ENCODE measurements at regions not wholly inside any gene's neighbourhood (a gene's known extent, or its start where the extent isn't known, plus 50 kb on each side); places are given as distances from the start of the nearest gene placed in this dataset.
"Not testable (repeated sequence)": the region's sequence is repeated elsewhere in the genome, so short reads cannot be mapped to it uniquely, and the experiment has no call there.

DNA sequence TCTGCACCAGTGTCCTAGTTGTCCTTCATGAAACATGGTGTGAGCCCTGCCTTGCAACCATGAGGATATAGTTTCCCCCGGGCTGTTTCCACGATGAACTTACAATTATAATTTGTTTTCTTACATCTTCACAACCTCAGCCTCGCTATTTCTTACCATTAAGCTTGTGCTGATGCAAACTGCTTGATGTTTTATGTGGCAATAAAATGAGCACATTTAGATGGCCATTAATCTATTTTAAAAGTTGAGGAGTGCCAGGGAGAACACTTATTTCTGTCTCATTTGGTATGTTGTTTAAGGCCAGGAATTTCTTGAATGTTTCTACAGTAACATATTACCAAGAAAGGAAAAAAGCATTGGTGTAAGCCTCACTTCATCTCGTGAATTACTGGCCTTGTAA is 214.5 kb upstream of the SLC8A1 start:
- Histone ChIP-seq H3K36me3 (ENCODE audit: insufficient read depth, low read length) (no peaks in the 10 kb centered on the region), H3K27ac (ENCODE audit: low read depth, low read length, poor library complexity, severe bottlenecking) (no peak overlapping the region), H3K9me2 (ENCODE audit: insufficient read depth, low read length) (no peaks in the 10 kb centered on the region), H3K9me3 (ENCODE audit: low read length) (no peaks in the 10 kb centered on the region), H3K4me3 (ENCODE audit: low read depth, low read length, poor library complexity, severe bottlenecking) (no peak overlapping the region), H3K4me2 (ENCODE audit: low read length) (no peak overlapping the region), H2AFZ (ENCODE audit: low read length) (no peak overlapping the region), H3K4me1 (ENCODE audit: insufficient read depth, low read length, poor library complexity, severe bottlenecking) (no peaks in the 10 kb centered on the region), H4K20me1 (ENCODE audit: insufficient read depth, low read length) (no peaks in the 10 kb centered on the region), H3K79me2 (ENCODE audit: insufficient read depth, low read depth, low read length) (no peaks in the 10 kb centered on the region)
- intact Hi-C loops (cut with micrococcal nuclease; ENCODE audit: unreplicated experiment): no loop called here
- TF ChIP-seq CTCF (conservative IDR thresholded peaks at IDR 0.05; ENCODE audit: low read length): no peak
- TF ChIP-seq EZH2phosphoT487 (IDR thresholded peaks at IDR 0.05; ENCODE audit: borderline replicate concordance, low read depth, low read length): no peak
- no peak for DNase-seq (ENCODE audit: low spot score)
- no TSS peak for BruUV-seq (replicated peaks)
- ChIA-PET POLR2A (interaction anchor here (0.6 kb wide), 1 partner anchor 82 kb away, joined by 3 read pairs; no protein-coding TSS in a partner anchor), CTCF (ENCODE audit: unreplicated experiment) (no interaction called here)

GRCh38 chr2:40668425-40668824 is 216.5 kb upstream of the SLC8A1 start:
- POLR2A ChIA-PET: no interaction called here
- H3K36me3 ChIP-seq (ENCODE audit: insufficient read depth, low read length): no peaks in the 10 kb centered on the region
- DNase-seq (ENCODE audit: low spot score): no peak
- CTCF ChIA-PET (ENCODE audit: unreplicated experiment): no interaction called here
- H3K79me2 ChIP-seq (ENCODE audit: insufficient read depth, low read depth, low read length): no peaks in the 10 kb centered on the region
- H4K20me1 ChIP-seq (ENCODE audit: insufficient read depth, low read length): no peaks in the 10 kb centered on the region
- TF ChIP-seq EZH2phosphoT487 (IDR thresholded peaks at IDR 0.05; ENCODE audit: borderline replicate concordance, low read depth, low read length): no peak
- no peak for TF ChIP-seq CTCF (conservative IDR thresholded peaks at IDR 0.05; ENCODE audit: low read length)
- intact Hi-C loops (cut with micrococcal nuclease; ENCODE audit: unreplicated experiment): no loop called here
- no peaks in the 10 kb centered on the region for H3K4me1 ChIP-seq (ENCODE audit: insufficient read depth, low read length, poor library complexity, severe bottlenecking)
- no peak overlapping the region for H3K4me2 ChIP-seq (ENCODE audit: low read length)
- H3K4me3 ChIP-seq (ENCODE audit: low read depth, low read length, poor library complexity, severe bottlenecking): no peak overlapping the region
- BruUV-seq (replicated peaks): no TSS peak
- no peaks in the 10 kb centered on the region for H3K9me2 ChIP-seq (ENCODE audit: insufficient read depth, low read length)
- H3K27ac ChIP-seq (ENCODE audit: low read depth, low read length, poor library complexity, severe bottlenecking): no peak overlapping the region
- H3K9me3 ChIP-seq (ENCODE audit: low read length): no peaks in the 10 kb centered on the region
- H2AFZ ChIP-seq (ENCODE audit: low read length): no peak overlapping the region

DNA sequence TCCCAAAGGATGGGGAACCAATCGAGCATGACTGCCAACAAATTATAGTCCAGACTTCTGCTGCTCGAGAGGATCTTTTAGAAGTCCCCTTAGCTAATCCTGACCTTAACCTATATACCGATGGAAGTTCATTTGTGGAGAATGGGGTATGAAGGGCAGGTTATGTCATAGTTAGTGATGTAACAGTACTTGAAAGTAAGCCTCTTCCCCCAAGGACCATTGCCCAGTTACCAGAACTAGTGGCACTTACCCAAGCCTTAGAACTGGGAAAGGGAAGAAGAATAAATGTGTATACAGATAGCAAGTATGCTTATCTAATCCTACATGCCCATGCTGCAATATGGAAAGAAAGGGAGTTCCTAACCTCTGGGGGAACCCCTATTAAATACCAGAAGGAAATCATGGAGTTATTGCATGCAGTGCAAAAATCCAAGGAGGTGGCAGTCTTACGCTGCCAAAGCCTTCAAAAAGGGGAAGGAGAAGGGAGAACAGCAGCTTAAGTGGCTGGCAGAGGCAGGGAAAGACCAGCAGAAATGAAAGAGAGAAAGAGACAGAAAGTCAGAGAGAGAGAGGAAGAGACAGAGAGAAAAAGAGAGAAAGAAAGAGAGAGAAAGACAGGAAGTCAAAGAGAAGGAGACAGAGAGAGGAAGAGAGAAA is 224.4 kb upstream of the SLC8A1 start:
- H2AFZ ChIP-seq (ENCODE audit: low read length); H3K9me3 ChIP-seq (ENCODE audit: low read length); H3K9me2 ChIP-seq (ENCODE audit: insufficient read depth, low read length); H3K79me2 ChIP-seq (ENCODE audit: insufficient read depth, low read depth, low read length); H3K4me1 ChIP-seq (ENCODE audit: insufficient read depth, low read length, poor library complexity, severe bottlenecking); intact Hi-C loops (cut with micrococcal nuclease; ENCODE audit: unreplicated experiment); CTCF ChIA-PET (ENCODE audit: unreplicated experiment); H4K20me1 ChIP-seq (ENCODE audit: insufficient read depth, low read length); DNase-seq (ENCODE audit: low spot score); H3K36me3 ChIP-seq (ENCODE audit: insufficient read depth, low read length); BruUV-seq (replicated peaks); H3K27ac ChIP-seq (ENCODE audit: low read depth, low read length, poor library complexity, severe bottlenecking); H3K4me3 ChIP-seq (ENCODE audit: low read depth, low read length, poor library complexity, severe bottlenecking); POLR2A ChIA-PET; H3K4me2 ChIP-seq (ENCODE audit: low read length): not testable (repeated sequence)
